Naive thymus-derived CD4-positive, alpha-beta T cell (primary cell): ENCODE measurements at regions not wholly inside any gene's neighbourhood (a gene's known extent, or its start where the extent isn't known, plus 50 kb on each side); places are given as distances from the start of the nearest gene placed in this dataset.

Experiments used
- ATAC-seq: fragments of 150-1000 bp; cut with Tn5 transposase; 2 replicates; pipeline ENCODE4 v1.10.0; 2021; ENCODE audit warnings: mild to moderate bottlenecking, moderate library complexity
- CTCF ChIA-PET: fragments of 350-600 bp; sonication (Branson Sonifier 250); formaldehyde crosslinking; loops from one replicate; lab custom pipeline; 2021; ENCODE audit warnings: antibody characterized with exemption; lab: Charles Lee
- POLR2A ChIA-PET: fragments of 350-600 bp; sonication (Branson Sonifier 250); formaldehyde crosslinking; loops from one replicate; lab custom pipeline; 2021; ENCODE audit warnings: antibody characterized with exemption, inconsistent platforms; lab: Charles Lee
- DNase-seq, 9 donors: peaks; one replicate each; pipeline versions ENCODE4 v3.0.0 to v3.0.0-alpha.2; 2020 to 2022; ENCODE audit warnings: mixed read lengths in 1 of 9
- H3K27ac ChIP-seq: one replicate; pipeline ENCODE4 v1.7.0; 2013; ENCODE audit warnings: mild to moderate bottlenecking, low read depth, low read length, moderate library complexity
- H3K27me3 ChIP-seq, 2 donors: one replicate each; pipeline ENCODE4 v1.7.0; 2013; ENCODE audit warnings: low read length in 2 of 2, mild to moderate bottlenecking in 2 of 2, moderate library complexity in 2 of 2; ENCODE audit not compliant: control insufficient read depth in 2 of 2, insufficient read depth in 2 of 2
- H3K36me3 ChIP-seq, 3 experiments: 1 replicate in 2 of 3; 2 replicates in 1 of 3; pipeline ENCODE4 v1.7.0; 2013; ENCODE audit warnings: low read length in 3 of 3, mild to moderate bottlenecking in 3 of 3, moderate library complexity in 1 of 3; ENCODE audit not compliant: insufficient read depth in 3 of 3, control insufficient read depth in 2 of 3
- H3K4me1 ChIP-seq, 2 donors: one replicate each; pipeline ENCODE4 v1.7.0; 2013; ENCODE audit warnings: low read length in 2 of 2, mild to moderate bottlenecking in 2 of 2, moderate library complexity in 1 of 2; ENCODE audit not compliant: control insufficient read depth in 2 of 2, insufficient read depth in 2 of 2
- H3K4me3 ChIP-seq: 2 replicates; pipeline ENCODE4 v1.7.0; 2013; ENCODE audit warnings: mild to moderate bottlenecking, low read length
- H3K9me3 ChIP-seq, 3 experiments: 1 replicate in 2 of 3; 2 replicates in 1 of 3; pipeline ENCODE4 v1.7.0; 2013; ENCODE audit warnings: low read length in 3 of 3; ENCODE audit not compliant: control insufficient read depth in 2 of 3
- H3K27ac Mint-ChIP-seq, 9 donors: one replicate each; pipeline ENCODE4 v1.8.0; 2020 to 2022; ENCODE audit warnings: mixed read lengths in 9 of 9, mild to moderate bottlenecking in 8 of 9, moderate library complexity in 5 of 9, inconsistent platforms in 2 of 9
- H3K27me3 Mint-ChIP-seq, 5 donors: one replicate each; pipeline ENCODE4 v1.8.0; 2021 to 2022; ENCODE audit warnings: mixed read lengths in 5 of 5, mild to moderate bottlenecking in 1 of 5
- H3K36me3 Mint-ChIP-seq, 5 donors: one replicate each; pipeline ENCODE4 v1.8.0; 2020 to 2022; ENCODE audit warnings: mixed read lengths in 5 of 5, mild to moderate bottlenecking in 3 of 5, inconsistent platforms in 1 of 5
- H3K4me1 Mint-ChIP-seq, 7 donors: one replicate each; pipeline ENCODE4 v1.8.0; 2020 to 2022; ENCODE audit warnings: mixed read lengths in 7 of 7, mild to moderate bottlenecking in 3 of 7, inconsistent platforms in 1 of 7
- H3K4me3 Mint-ChIP-seq, 10 donors: one replicate each; pipeline ENCODE4 v1.8.0; 2020 to 2022; ENCODE audit warnings: mild to moderate bottlenecking in 10 of 10, mixed read lengths in 10 of 10, moderate library complexity in 6 of 10, inconsistent platforms in 2 of 10
- H3K9me3 Mint-ChIP-seq, 11 donors: one replicate each; pipeline ENCODE4 v1.8.0; 2020 to 2022; ENCODE audit warnings: mixed read lengths in 11 of 11, mild to moderate bottlenecking in 4 of 11, inconsistent platforms in 1 of 11, moderate library complexity in 1 of 11
- intact Hi-C, 2 donors: fragments of 100-400 bp; cut with micrococcal nuclease; formaldehyde crosslinking; loops; one replicate each; pipeline ENCODE4 v1.15.1; 2023

GRCh38 chr6:18823782-18824386 is 436.7 kb downstream of the RNF144B start:
- Mint-ChIP-seq H3K27ac (no peak overlapping the region), H3K4me3 (no peak overlapping the region), H3K4me1 (no peaks in the 10 kb centered on the region), H3K27me3 (no peaks in the 10 kb centered on the region), H3K36me3 (peaks cover 0 to 10% (median 0%) of the 10 kb centered on the region in 5 donors), H3K9me3 (peaks cover 16 to 58% (median 32%) of the 10 kb centered on the region in 11 donors)
- CTCF ChIA-PET: no interaction called here
- ATAC-seq: no peak
- no peak overlapping the region for H3K27ac ChIP-seq
- H3K36me3 ChIP-seq: no peaks in the 10 kb centered on the region
- peak in 1 of 9 donors; percentile 21 for DNase-seq
- intact Hi-C loops: no loop called here
- H3K4me1 ChIP-seq: no peaks in the 10 kb centered on the region
- no peaks in the 10 kb centered on the region for H3K27me3 ChIP-seq
- POLR2A ChIA-PET: no interaction called here
- peaks cover 0 to 20% (median 0%) of the 10 kb centered on the region in 3 experiments for H3K9me3 ChIP-seq
- H3K4me3 ChIP-seq: no peak overlapping the region

GRCh38 chr6:18829272-18829870 is 442.2 kb downstream of the RNF144B start:
- intact Hi-C loops: no loop called here
- ATAC-seq (no peak), DNase-seq (no peak)
- H3K27me3 ChIP-seq: no peaks in the 10 kb centered on the region
- no peaks in the 10 kb centered on the region for H3K4me1 ChIP-seq
- ChIA-PET CTCF (no interaction called here), POLR2A (no interaction called here)
- H3K36me3 ChIP-seq: no peaks in the 10 kb centered on the region
- Mint-ChIP-seq H3K4me3 (no peak overlapping the region), H3K27me3 (no peaks in the 10 kb centered on the region), H3K9me3 (peaks cover 4 to 34% (median 17%) of the 10 kb centered on the region in 11 donors), H3K4me1 (no peaks in the 10 kb centered on the region), H3K36me3 (peaks cover 0 to 10% (median 0%) of the 10 kb centered on the region in 5 donors), H3K27ac (no peak overlapping the region)
- no peak overlapping the region for H3K4me3 ChIP-seq
- no peak overlapping the region for H3K27ac ChIP-seq
- H3K9me3 ChIP-seq: peaks cover 0 to 5% (median 0%) of the 10 kb centered on the region in 3 experiments

GRCh38 chr6:18835976-18836375 is 448.8 kb downstream of the RNF144B start:
- Mint-ChIP-seq H3K36me3 (no peaks in the 10 kb centered on the region), H3K27ac (no peak overlapping the region), H3K4me1 (no peaks in the 10 kb centered on the region), H3K27me3 (no peaks in the 10 kb centered on the region), H3K4me3 (no peak overlapping the region), H3K9me3 (peaks cover 0 to 11% (median 2%) of the 10 kb centered on the region in 11 donors)
- no peaks in the 10 kb centered on the region for H3K36me3 ChIP-seq
- no peak overlapping the region for H3K27ac ChIP-seq
- POLR2A ChIA-PET: no interaction called here
- H3K4me1 ChIP-seq: no peaks in the 10 kb centered on the region
- ATAC-seq (no peak), DNase-seq (no peak)
- CTCF ChIA-PET: no interaction called here
- no peak overlapping the region for H3K4me3 ChIP-seq
- intact Hi-C loops: no loop called here
- H3K9me3 ChIP-seq: no peaks in the 10 kb centered on the region
- H3K27me3 ChIP-seq: no peaks in the 10 kb centered on the region

GRCh38 chr6:18837013-18837412 is 449.9 kb downstream of the RNF144B start:
- no peaks in the 10 kb centered on the region for H3K4me1 ChIP-seq
- no peaks in the 10 kb centered on the region for H3K27me3 Mint-ChIP-seq
- no peak for DNase-seq
- no peak overlapping the region for H3K27ac ChIP-seq
- ChIA-PET CTCF (no interaction called here), POLR2A (no interaction called here)
- H3K27me3 ChIP-seq: no peaks in the 10 kb centered on the region
- H3K4me1 Mint-ChIP-seq: no peaks in the 10 kb centered on the region
- ATAC-seq: no peak
- no peaks in the 10 kb centered on the region for H3K36me3 ChIP-seq
- no peaks in the 10 kb centered on the region for H3K36me3 Mint-ChIP-seq
- no peak overlapping the region for H3K27ac Mint-ChIP-seq
- H3K9me3 ChIP-seq: no peaks in the 10 kb centered on the region
- no peak overlapping the region for H3K4me3 Mint-ChIP-seq
- H3K9me3 Mint-ChIP-seq: peaks cover 0 to 8% (median 2%) of the 10 kb centered on the region in 11 donors
- intact Hi-C loops: no loop called here
- H3K4me3 ChIP-seq: no peak overlapping the region

GRCh38 chr6:18842534-18842933 is 455.4 kb downstream of the RNF144B start:
- intact Hi-C loops: no loop called here
- no peaks in the 10 kb centered on the region for H3K4me1 ChIP-seq
- H3K36me3 Mint-ChIP-seq: no peaks in the 10 kb centered on the region
- H3K36me3 ChIP-seq: no peaks in the 10 kb centered on the region
- no peaks in the 10 kb centered on the region for H3K27me3 ChIP-seq
- no peaks in the 10 kb centered on the region for H3K27me3 Mint-ChIP-seq
- no peak for ATAC-seq
- H3K4me3 ChIP-seq: no peak overlapping the region
- peaks cover 0 to 11% (median 2%) of the 10 kb centered on the region in 11 donors for H3K9me3 Mint-ChIP-seq
- no peaks in the 10 kb centered on the region for H3K9me3 ChIP-seq
- H3K27ac ChIP-seq: no peak overlapping the region
- no peaks in the 10 kb centered on the region for H3K4me1 Mint-ChIP-seq
- CTCF ChIA-PET: no interaction called here
- no peak overlapping the region for H3K4me3 Mint-ChIP-seq
- DNase-seq: no peak
- H3K27ac Mint-ChIP-seq: no peak overlapping the region
- POLR2A ChIA-PET: no interaction called here

GRCh38 chr6:18845896-18846295 is 458.7 kb downstream of the RNF144B start:
- Histone ChIP-seq H3K27me3 (no peaks in the 10 kb centered on the region), H3K36me3 (no peaks in the 10 kb centered on the region), H3K9me3 (no peaks in the 10 kb centered on the region), H3K4me3 (no peak overlapping the region), H3K4me1 (no peaks in the 10 kb centered on the region), H3K27ac (no peak overlapping the region)
- intact Hi-C loops: no loop called here
- no peaks in the 10 kb centered on the region for H3K4me1 Mint-ChIP-seq
- DNase-seq: no peak
- H3K27me3 Mint-ChIP-seq: no peaks in the 10 kb centered on the region
- CTCF ChIA-PET: no interaction called here
- H3K27ac Mint-ChIP-seq: no peak overlapping the region
- no peak overlapping the region for H3K4me3 Mint-ChIP-seq
- H3K36me3 Mint-ChIP-seq: no peaks in the 10 kb centered on the region
- POLR2A ChIA-PET: no interaction called here
- no peak for ATAC-seq
- peaks cover 0 to 14% (median 4%) of the 10 kb centered on the region in 11 donors for H3K9me3 Mint-ChIP-seq

GRCh38 chr6:18846327-18846726 is 459.2 kb downstream of the RNF144B start:
- POLR2A ChIA-PET: no interaction called here
- no peaks in the 10 kb centered on the region for H3K27me3 ChIP-seq
- no peak overlapping the region for H3K27ac ChIP-seq
- Mint-ChIP-seq H3K4me1 (no peaks in the 10 kb centered on the region), H3K4me3 (no peak overlapping the region), H3K27me3 (no peaks in the 10 kb centered on the region), H3K36me3 (no peaks in the 10 kb centered on the region), H3K9me3 (peaks cover 0 to 14% (median 4%) of the 10 kb centered on the region in 11 donors), H3K27ac (no peak overlapping the region)
- H3K36me3 ChIP-seq: no peaks in the 10 kb centered on the region
- ATAC-seq (no peak), DNase-seq (no peak)
- no peak overlapping the region for H3K4me3 ChIP-seq
- CTCF ChIA-PET: no interaction called here
- no peaks in the 10 kb centered on the region for H3K4me1 ChIP-seq
- intact Hi-C loops: no loop called here
- H3K9me3 ChIP-seq: no peaks in the 10 kb centered on the region
